Activated T-cell treated with anti-CD3 and anti-CD28 coated beads, Interleukin-2, amount 50 U/mL, for 72 hours (primary cell): ENCODE measurements at regions not wholly inside any gene's neighbourhood (a gene's known extent, or its start where the extent isn't known, plus 50 kb on each side); places are given as distances from the start of the nearest gene placed in this dataset.

Source experiments
- ATAC-seq, 2 donors: fragments of 150-1000 bp; cut with Tn5 transposase; replicated peaks in 1 of 2; 2 replicates each; pipeline ENCODE4 v1.10.0; 2021; ENCODE audit warnings: moderate library complexity in 2 of 2, mild to moderate bottlenecking in 1 of 2
- DNase-seq, 2 donors: peaks; one replicate each; pipeline ENCODE4 v3.0.0; 2021 to 2022; ENCODE audit warnings: mixed read lengths in 1 of 2
- H3K27ac Mint-ChIP-seq: one replicate; pipeline ENCODE4 v1.8.0; 2022; ENCODE audit warnings: mild to moderate bottlenecking, moderate library complexity, mixed read lengths
- H3K27me3 Mint-ChIP-seq: one replicate; pipeline ENCODE4 v1.8.0; 2022; ENCODE audit warnings: low read depth, mixed read lengths
- H3K36me3 Mint-ChIP-seq, 2 donors: one replicate each; pipeline ENCODE4 v1.8.0; 2022; ENCODE audit warnings: mixed read lengths in 2 of 2, mild to moderate bottlenecking in 1 of 2; ENCODE audit not compliant: insufficient read depth in 2 of 2
- H3K4me1 Mint-ChIP-seq: one replicate; pipeline ENCODE4 v1.8.0; 2022; ENCODE audit warnings: low read depth, mixed read lengths
- H3K4me3 Mint-ChIP-seq, 2 donors: one replicate each; pipeline ENCODE4 v1.8.0; 2022; ENCODE audit warnings: mild to moderate bottlenecking in 2 of 2, mixed read lengths in 2 of 2, moderate library complexity in 2 of 2
- H3K9me3 Mint-ChIP-seq, 2 donors: one replicate each; pipeline ENCODE4 v1.8.0; 2022; ENCODE audit warnings: mixed read lengths in 2 of 2

GRCh38 chr1:195804547-195804946 lies 803.7 kb downstream of the KCNT2 start:
- Mint-ChIP-seq H3K27ac (no peak overlapping the region), H3K36me3 (no peaks in the 10 kb centered on the region)
- ATAC-seq, result no peak

DNA sequence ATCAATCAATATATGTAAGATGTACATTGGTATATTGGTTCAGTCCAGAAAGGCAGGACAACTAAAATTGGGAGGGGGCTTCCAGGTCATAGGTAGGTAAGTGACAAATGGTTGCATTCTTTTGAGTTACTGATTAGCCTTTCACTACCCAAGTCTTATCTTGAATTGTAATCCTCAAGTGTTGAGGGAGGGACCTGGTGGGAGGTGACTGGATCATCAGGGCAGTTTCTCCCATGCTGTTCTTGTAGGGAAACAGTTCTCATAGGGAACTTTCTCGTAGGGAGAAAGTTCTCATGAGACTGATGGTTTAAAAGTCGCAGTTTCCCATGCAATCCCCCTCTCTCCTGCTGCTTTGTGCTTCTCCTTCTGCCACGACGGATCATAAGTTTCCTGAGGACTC lies 809.2 kb downstream of the KCNT2 start:
- no peaks in the 10 kb centered on the region for H3K4me1 Mint-ChIP-seq
- no peak for ATAC-seq
- no peaks in the 10 kb centered on the region for H3K36me3 Mint-ChIP-seq
- no peak overlapping the region for H3K4me3 Mint-ChIP-seq
- no peak overlapping the region for H3K27ac Mint-ChIP-seq
- no peaks in the 10 kb centered on the region for H3K27me3 Mint-ChIP-seq
- H3K9me3 Mint-ChIP-seq, result peaks cover 4 to 7% of the 10 kb centered on the region in 2 donors
- DNase-seq, result no peak

More at GRCh38 chr1:195804547-195804946, 803.7 kb downstream of the KCNT2 start:
- no peak overlapping the region for H3K4me3 Mint-ChIP-seq
- no peaks in the 10 kb centered on the region for H3K27me3 Mint-ChIP-seq
- H3K4me1 Mint-ChIP-seq, result no peaks in the 10 kb centered on the region
- DNase-seq, result no peak
- peaks cover 2 to 4% of the 10 kb centered on the region in 2 donors for H3K9me3 Mint-ChIP-seq

- Mint-ChIP-seq H3K27ac (no peak overlapping the region), H3K36me3 (no peaks in the 10 kb centered on the region), H3K4me1 (no peaks in the 10 kb centered on the region), H3K9me3 (peaks cover 3 to 6% of the 10 kb centered on the region in 2 donors), H3K4me3 (no peak overlapping the region), H3K27me3 (no peaks in the 10 kb centered on the region)
- DNase-seq (no peak), ATAC-seq (no peak)
Measured at GRCh38 chr1:195794225-195794624, 814.0 kb downstream of the KCNT2 start.

- no peaks in the 10 kb centered on the region for H3K36me3 Mint-ChIP-seq
- no peaks in the 10 kb centered on the region for H3K4me1 Mint-ChIP-seq
- H3K4me3 Mint-ChIP-seq, result no peak overlapping the region
- H3K9me3 Mint-ChIP-seq, result peaks cover 6 to 11% of the 10 kb centered on the region in 2 donors
- DNase-seq (no peak), ATAC-seq (no peak)
- H3K27me3 Mint-ChIP-seq, result no peaks in the 10 kb centered on the region
- no peak overlapping the region for H3K27ac Mint-ChIP-seq
Measured at GRCh38 chr1:195791796-195792195, 816.4 kb downstream of the KCNT2 start.

GRCh38 chr1:195790514-195791168 lies 817.6 kb downstream of the KCNT2 start:
- Mint-ChIP-seq H3K27ac (no peak overlapping the region), H3K9me3 (peaks cover 6 to 13% of the 10 kb centered on the region in 2 donors), H3K36me3 (no peaks in the 10 kb centered on the region), H3K4me3 (no peak overlapping the region), H3K27me3 (no peaks in the 10 kb centered on the region), H3K4me1 (no peaks in the 10 kb centered on the region)
- ATAC-seq (no peak), DNase-seq (no peak)

DNA sequence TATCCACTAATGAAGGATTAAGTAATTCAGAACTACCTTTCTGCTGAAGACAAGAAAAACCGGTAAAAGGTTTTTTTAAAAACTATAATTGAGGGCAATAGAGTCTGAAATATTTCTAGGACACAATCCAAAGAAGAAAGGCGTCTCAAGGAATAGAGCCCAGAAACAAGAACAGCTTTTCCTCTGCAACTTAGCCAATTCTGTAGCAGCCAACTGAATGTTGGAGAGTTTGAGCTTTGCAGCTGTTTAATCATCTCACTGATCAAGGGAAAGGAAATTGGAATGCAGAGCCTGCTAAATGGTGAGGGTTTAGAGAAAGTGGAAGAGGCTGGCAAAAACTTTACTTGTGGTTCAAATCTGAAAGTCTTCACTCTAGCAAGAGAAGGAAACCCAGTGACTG lies 818.9 kb downstream of the KCNT2 start:
- Mint-ChIP-seq H3K4me1 (no peaks in the 10 kb centered on the region), H3K4me3 (no peak overlapping the region), H3K27ac (no peak overlapping the region), H3K9me3 (peaks cover 4 to 11% of the 10 kb centered on the region in 2 donors), H3K27me3 (no peaks in the 10 kb centered on the region), H3K36me3 (no peaks in the 10 kb centered on the region)
- DNase-seq, result no peak
- no peak for ATAC-seq

DNA sequence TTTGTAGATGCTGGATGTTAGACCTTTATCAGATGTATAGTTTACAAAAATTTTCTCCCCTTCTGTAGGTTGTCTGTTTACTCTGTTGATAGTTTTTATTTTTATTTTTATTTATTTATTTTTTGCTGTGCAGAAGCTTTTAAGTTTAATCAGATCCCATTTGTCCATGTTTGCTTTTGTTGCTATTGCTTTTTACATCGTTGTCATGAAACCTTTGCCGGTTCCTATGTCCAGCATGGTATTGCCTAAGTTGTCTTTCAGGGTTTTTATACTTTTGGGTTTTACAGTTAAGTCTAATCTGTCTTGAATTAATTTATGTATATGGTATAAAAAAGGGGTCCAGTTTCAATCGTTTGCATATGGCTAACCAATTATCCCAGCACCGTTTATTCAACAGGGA lies 819.5 kb downstream of the KCNT2 start:
- Mint-ChIP-seq H3K4me1 (no peaks in the 10 kb centered on the region), H3K27me3 (no peaks in the 10 kb centered on the region), H3K36me3 (no peaks in the 10 kb centered on the region), H3K27ac (no peak overlapping the region), H3K4me3 (no peak overlapping the region), H3K9me3 (peaks cover 4 to 9% of the 10 kb centered on the region in 2 donors)
- no peak for ATAC-seq
- no peak for DNase-seq

- ATAC-seq (no peak), DNase-seq (no peak)
- H3K36me3 Mint-ChIP-seq, result no peaks in the 10 kb centered on the region
- H3K9me3 Mint-ChIP-seq, result peaks cover 3 to 7% of the 10 kb centered on the region in 2 donors
- H3K4me3 Mint-ChIP-seq, result no peak overlapping the region
- no peaks in the 10 kb centered on the region for H3K27me3 Mint-ChIP-seq
- H3K27ac Mint-ChIP-seq, result no peak overlapping the region
- H3K4me1 Mint-ChIP-seq, result no peaks in the 10 kb centered on the region
Measured at GRCh38 chr1:195785830-195786229, 822.4 kb downstream of the KCNT2 start.

GRCh38 chr1:195773931-195774330 lies 834.3 kb downstream of the KCNT2 start:
- no peak for ATAC-seq
- no peaks in the 10 kb centered on the region for H3K27me3 Mint-ChIP-seq
- no peaks in the 10 kb centered on the region for H3K36me3 Mint-ChIP-seq
- peaks cover 0 to 3% of the 10 kb centered on the region in 2 donors for H3K9me3 Mint-ChIP-seq
- no peak for DNase-seq
- H3K27ac Mint-ChIP-seq, result no peak overlapping the region
- no peaks in the 10 kb centered on the region for H3K4me1 Mint-ChIP-seq
- H3K4me3 Mint-ChIP-seq, result no peak overlapping the region

DNA sequence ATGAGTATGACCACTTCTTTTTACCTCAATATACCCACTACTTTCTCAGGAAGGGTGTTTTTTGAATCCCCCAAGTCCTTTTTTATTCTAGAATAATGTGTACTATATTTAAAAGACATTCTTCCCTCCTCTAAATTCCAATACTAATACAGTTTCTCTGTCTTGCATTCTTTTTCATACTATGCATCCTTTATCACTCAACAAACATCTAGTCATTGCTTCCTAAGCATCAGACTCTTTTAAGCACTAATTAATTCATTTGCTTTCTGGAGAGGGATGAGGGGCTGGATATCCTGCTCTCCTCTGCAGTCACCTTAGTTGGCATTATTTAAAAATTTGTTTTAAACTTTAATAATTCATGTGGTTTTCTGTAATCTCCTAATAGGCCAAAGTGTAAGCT lies 838.8 kb downstream of the KCNT2 start:
- Mint-ChIP-seq H3K27me3 (no peaks in the 10 kb centered on the region), H3K27ac (peak overlapping the region; percentile 48), H3K9me3 (peaks cover 1 to 3% of the 10 kb centered on the region in 2 donors), H3K4me3 (no peak overlapping the region), H3K36me3 (no peaks in the 10 kb centered on the region), H3K4me1 (no peaks in the 10 kb centered on the region)
- ATAC-seq, result no peak
- no peak for DNase-seq

DNA sequence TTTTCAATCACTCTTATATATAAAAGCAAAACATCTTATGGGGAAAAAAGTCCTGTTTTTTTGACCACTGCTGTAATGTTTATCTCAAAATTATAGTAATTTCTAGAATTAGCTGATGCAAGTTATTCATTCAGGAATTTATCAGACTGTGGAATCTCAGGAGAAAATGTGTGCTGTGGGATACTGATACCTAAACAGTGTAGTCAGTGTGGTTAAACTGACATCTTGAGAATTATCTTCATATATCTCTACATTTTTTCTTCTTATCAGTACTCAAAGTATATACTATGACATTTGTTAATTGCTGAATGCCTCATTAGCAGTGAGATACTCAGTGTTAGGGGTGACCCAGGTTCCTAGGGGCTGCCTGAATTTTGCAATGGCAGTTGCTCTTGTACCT lies 839.3 kb downstream of the KCNT2 start:
- H3K9me3 Mint-ChIP-seq, result peaks cover 1 to 3% of the 10 kb centered on the region in 2 donors
- ATAC-seq, result no peak
- H3K4me3 Mint-ChIP-seq, result no peak overlapping the region
- H3K4me1 Mint-ChIP-seq, result no peaks in the 10 kb centered on the region
- H3K27me3 Mint-ChIP-seq, result no peaks in the 10 kb centered on the region
- no peak overlapping the region for H3K27ac Mint-ChIP-seq
- no peak for DNase-seq
- H3K36me3 Mint-ChIP-seq, result no peaks in the 10 kb centered on the region

DNA sequence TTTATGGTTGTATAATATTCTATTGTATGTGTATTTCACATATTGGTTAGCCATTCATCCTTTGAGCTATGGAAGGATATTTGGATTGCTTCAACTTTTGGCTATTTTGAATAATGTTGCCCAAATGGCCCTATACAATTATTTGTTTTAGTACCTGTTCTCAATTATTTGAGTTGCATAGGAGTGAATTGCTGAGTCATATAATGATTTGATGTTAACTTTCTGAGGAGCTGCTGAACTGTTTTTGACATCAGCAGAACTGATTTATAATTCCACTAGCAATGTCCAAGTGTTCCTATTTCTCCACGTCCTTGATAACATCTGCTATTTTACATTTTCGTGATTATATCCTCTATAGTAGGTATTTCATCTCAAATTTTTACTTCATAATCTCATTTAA lies 839.9 kb downstream of the KCNT2 start:
- no peaks in the 10 kb centered on the region for H3K36me3 Mint-ChIP-seq
- ATAC-seq, result no peak
- no peak overlapping the region for H3K4me3 Mint-ChIP-seq
- no peaks in the 10 kb centered on the region for H3K27me3 Mint-ChIP-seq
- DNase-seq, result no peak
- H3K27ac Mint-ChIP-seq, result no peak overlapping the region
- H3K9me3 Mint-ChIP-seq, result peaks cover 1 to 3% of the 10 kb centered on the region in 2 donors
- H3K4me1 Mint-ChIP-seq, result no peaks in the 10 kb centered on the region

DNA sequence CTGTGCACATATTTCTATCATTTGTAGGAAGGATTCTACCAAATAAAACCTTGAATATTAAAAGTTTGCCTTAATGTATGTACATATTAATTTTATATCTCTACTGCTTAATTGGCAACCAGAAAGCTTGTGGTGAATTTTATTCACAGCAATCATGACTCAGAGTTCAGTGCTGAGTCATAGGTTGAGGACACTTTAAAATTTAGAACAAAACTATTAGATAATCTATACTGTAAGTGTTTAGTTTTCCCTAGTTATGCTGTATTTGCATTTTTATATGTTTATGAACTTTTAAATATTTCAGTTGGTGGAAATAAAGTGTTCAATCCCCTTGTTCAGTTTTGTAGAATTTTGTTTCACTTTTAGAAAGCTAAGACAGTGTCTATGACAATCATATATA lies 841.5 kb downstream of the KCNT2 start:
- no peaks in the 10 kb centered on the region for H3K36me3 Mint-ChIP-seq
- no peaks in the 10 kb centered on the region for H3K4me1 Mint-ChIP-seq
- DNase-seq (no peak), ATAC-seq (no peak)
- no peak overlapping the region for H3K27ac Mint-ChIP-seq
- no peaks in the 10 kb centered on the region for H3K27me3 Mint-ChIP-seq
- no peak overlapping the region for H3K4me3 Mint-ChIP-seq
- H3K9me3 Mint-ChIP-seq, result peaks cover 1 to 3% of the 10 kb centered on the region in 2 donors

GRCh38 chr1:195765099-195765498 lies 843.1 kb downstream of the KCNT2 start:
- H3K4me1 Mint-ChIP-seq, result no peaks in the 10 kb centered on the region
- H3K27me3 Mint-ChIP-seq, result no peaks in the 10 kb centered on the region
- no peak overlapping the region for H3K4me3 Mint-ChIP-seq
- H3K27ac Mint-ChIP-seq, result no peak overlapping the region
- H3K9me3 Mint-ChIP-seq, result peaks cover 0 to 1% of the 10 kb centered on the region in 2 donors
- ATAC-seq (no peak), DNase-seq (no peak)
- no peaks in the 10 kb centered on the region for H3K36me3 Mint-ChIP-seq
